Fibroblast of lung (primary cell): ENCODE measurements at regions not wholly inside any gene's neighbourhood (a gene's known extent, or its start where the extent isn't known, plus 50 kb on each side); places are given as distances from the start of the nearest gene placed in this dataset.

Source experiments
- CTCF ChIP-seq, 2 donors: IDR thresholded peaks in 1 of 2; conservative IDR thresholded peaks in 1 of 2; 1 replicate in 1 of 2; 2 replicates in 1 of 2; pipeline ENCODE4 v1.5.1; 2011 to 2012; ENCODE audit warnings: low read length in 2 of 2, control low read depth in 1 of 2, inconsistent platforms in 1 of 2, low read depth in 1 of 2, mild to moderate bottlenecking in 1 of 2
- EZH2 ChIP-seq: IDR thresholded peaks from 2 replicates; pipeline ENCODE4 v1.5.1; 2012; ENCODE audit warnings: low read length, control low read depth, mild to moderate bottlenecking; ENCODE audit errors: missing control alignments

GRCh38 chr10:128612195-128612594, 486.0 kb upstream of the MKI67 start:
- TF ChIP-seq EZH2 (no peak), CTCF (conservative IDR thresholded peaks at IDR 0.05 in 1 of 2, IDR thresholded peaks at IDR 0.05 in 1 of 2; ENCODE audit: low read depth in 1 of 2, low read length in 2 of 2) (no peak)
